ENCODE measurements at regions not wholly inside any gene's neighbourhood (a gene's known extent, or its start where the extent isn't known, plus 50 kb on each side); places are given as distances from the start of the nearest gene placed in this dataset.
A peak's percentile ranks its signal among the peaks of the same experiment; 100 is the strongest.

- no peak overlapping the region for H2AFZ ChIP-seq (ENCODE audit: low read length)
- Mint-ChIP-seq H3K27me3 (ENCODE audit: low read depth) (0 out of 2 replicates have a peak, but pooled peaks cover 2% of the 10 kb centered on the region), H3K36me3 (ENCODE audit: insufficient read depth in 1 of 3, low read depth in 3 of 3) (no peaks in the 10 kb centered on the region; a peak in 1 of 7 replicates), H3K9me3 (no peaks in the 10 kb centered on the region), H3K27ac (0 out of 7 replicates have a peak overlapping the region, but pooled peaks of 1 of the 3 experiments have one; percentile 55), H3K4me1 (peaks cover 16 to 23% of the 10 kb centered on the region in 2 experiments), H3K4me3 (no peak overlapping the region; a peak in 1 of 5 replicates)
- no peak overlapping the region for H3K56ac ChIP-seq (ENCODE audit: insufficient read length, low read depth, low read length)
- no peak overlapping the region for H3K27ac ChIP-seq (ENCODE audit: insufficient read length, low read depth, low read length)
- peaks cover 2% of the 10 kb centered on the region; the same call in 1 of the 2 replicates for H3K4me1 ChIP-seq (ENCODE audit: insufficient read depth, low read length)
- no peak overlapping the region for H4K8ac ChIP-seq (replicated peaks; ENCODE audit: insufficient read length, low read depth, low read length)
- H3K79me2 ChIP-seq (ENCODE audit: insufficient read depth, low read length) = no peaks in the 10 kb centered on the region
- no peak overlapping the region for H3K18ac ChIP-seq (ENCODE audit: insufficient read length, low read depth, low read length)
- H4K5ac ChIP-seq (ENCODE audit: insufficient read length, low read depth, low read length) = no peak overlapping the region
- H2BK15ac ChIP-seq (ENCODE audit: low read depth, low read length) = no peak overlapping the region
- H4K91ac ChIP-seq (ENCODE audit: insufficient read length, low read depth, low read length) = no peak overlapping the region
- no peak overlapping the region for H2BK5ac ChIP-seq (ENCODE audit: insufficient read length, low read length)
- H2BK12ac ChIP-seq (ENCODE audit: insufficient read length, low read depth, low read length) = no peak overlapping the region
- H3T11ph ChIP-seq (ENCODE audit: low read length) = no peak overlapping the region
- H3K4ac ChIP-seq (ENCODE audit: low read depth, low read length) = no peak overlapping the region
- H3K27me3 ChIP-seq (ENCODE audit: insufficient read depth, low read length) = no peaks in the 10 kb centered on the region
- H3K14ac ChIP-seq (ENCODE audit: insufficient read depth, low read length) = no peak overlapping the region
- H3K79me1 ChIP-seq (ENCODE audit: insufficient read depth, low read depth, low read length, poor library complexity, severe bottlenecking) = no peaks in the 10 kb centered on the region
- no peak overlapping the region for H3K9ac ChIP-seq (ENCODE audit: extremely low read depth, insufficient read length, low read length)
- no peak overlapping the region for H2BK120ac ChIP-seq (ENCODE audit: low read depth, low read length, poor library complexity, severe bottlenecking)
- no peaks in the 10 kb centered on the region for H4K20me1 ChIP-seq (ENCODE audit: control insufficient read depth, insufficient read depth, insufficient read length)
- no peak overlapping the region for H3K4me2 ChIP-seq (ENCODE audit: insufficient read depth, insufficient read length, low read length)
- H3K23ac ChIP-seq (ENCODE audit: insufficient read length, low read depth, low read length) = no peak overlapping the region
- no CpG with 5 or more reads among the region's 3 CpGs for WGBS (ENCODE audit: extremely low coverage, insufficient read length, low lambda C conversion rate)
- no peaks in the 10 kb centered on the region for H3K9me3 ChIP-seq (ENCODE audit: control insufficient read depth, low read depth, low read length)
- peak; percentile 54 for DNase-seq
- H2BK20ac ChIP-seq (ENCODE audit: low read depth, low read length, poor library complexity, severe bottlenecking) = no peak overlapping the region
- H3K23me2 ChIP-seq (ENCODE audit: insufficient read length, low read depth, low read length, poor library complexity, severe bottlenecking) = no peaks in the 10 kb centered on the region
- no peak for TF ChIP-seq CTCF (conservative IDR thresholded peaks at IDR 0.05)
- H2AK5ac ChIP-seq (ENCODE audit: insufficient read length, low read length) = no peak overlapping the region
Measured at GRCh38 chr2:104286841-104287240, 567.1 kb upstream of the POU3F3 start.

Measured in H9 (cell line).